K562 (cell line): ENCODE measurements at regions not wholly inside any gene's neighbourhood (a gene's known extent, or its start where the extent isn't known, plus 50 kb on each side); places are given as distances from the start of the nearest gene placed in this dataset.

Experiments
- ATAC-seq: fragments of 200-7000 bp; cut with Tn5 transposase; 3 replicates; pipeline ENCODE4 v1.9.1; 2020; ENCODE audit warnings: moderate library complexity
- BruUV-seq: library from RNA; stranded (reverse); fragments of 400-500 nt; replicated peaks from 2 replicates; lab custom pipeline; 2021; lab: Mats Ljungman, UMichigan
- CTCF ChIA-PET: fragments of 300-600 bp; formaldehyde crosslinking; extraction: SDS; loops from one replicate; lab custom pipeline; 2021; ENCODE audit warnings: low intra/inter-chr PET ratio; lab: Yijun Ruan, JAX
- POLR2A ChIA-PET: fragments of 300-600, 350-650 bp; sonication (Branson Sonifier 250); formaldehyde crosslinking; extraction: SDS; loops from one replicate; lab custom pipeline; 2021; ENCODE audit warnings: antibody characterized with exemption, inconsistent platforms; lab: Yijun Ruan, JAX
- DNase-seq, 4 experiments: peaks; one replicate each; pipeline versions ENCODE4 v3.0.0 to v3.0.0-alpha.2; 2011 to 2018; ENCODE audit warnings: low spot score in 3 of 4, mixed read lengths in 3 of 4; ENCODE audit errors: extremely low read depth in 1 of 4
- FAIRE-seq: peaks from 2 replicates; lab custom pipeline; 2011; peaks lifted over from hg19 to GRCh38; lab: Jason Lieb, UNC
- H2AFZ ChIP-seq: 2 replicates; pipeline ENCODE4 v1.6.0; 2011; ENCODE audit warnings: low read depth, low read length, control low read depth, inconsistent platforms
- H3K27ac ChIP-seq: fragments of 200-600 bp; 3 replicates; pipeline ENCODE4 v1.8.0; 2011; ENCODE audit warnings: low read depth, mild to moderate bottlenecking, control low read depth, inconsistent platforms, low read length, moderate library complexity, mixed read lengths; ENCODE audit errors: extremely low read depth
- H3K27me3 ChIP-seq, 2 experiments: fragments of 300-600 bp in 1 of 2; 2 replicates in 1 of 2; 3 replicates in 1 of 2; pipeline versions ENCODE4 v1.6.0 to v1.8.0; 2011; ENCODE audit warnings: inconsistent platforms in 2 of 2, low read length in 2 of 2, mild to moderate bottlenecking in 1 of 2, mixed read lengths in 1 of 2, moderate library complexity in 1 of 2; ENCODE audit not compliant: control insufficient read depth in 2 of 2, insufficient read depth in 2 of 2
- H3K36me3 ChIP-seq: fragments of 300-600 bp; 3 replicates; pipeline ENCODE4 v1.8.0; 2011; ENCODE audit warnings: mild to moderate bottlenecking, low read length, inconsistent platforms; ENCODE audit not compliant: control insufficient read depth, insufficient read depth
- H3K4me1 ChIP-seq, 2 experiments: fragments of 200-600 bp in 1 of 2; replicated peaks in 1 of 2; 2 replicates in 1 of 2; 3 replicates in 1 of 2; pipeline versions ENCODE4 v1.5.1 to v1.8.0; 2011; ENCODE audit warnings: inconsistent platforms in 2 of 2, low read length in 2 of 2, mild to moderate bottlenecking in 1 of 2, mixed read lengths in 1 of 2, moderate library complexity in 1 of 2; ENCODE audit not compliant: control insufficient read depth in 2 of 2, insufficient read depth in 2 of 2
- H3K4me2 ChIP-seq: 2 replicates; pipeline ENCODE4 v1.6.1; 2011; ENCODE audit warnings: low read length, control low read depth, inconsistent platforms, mixed read lengths; ENCODE audit not compliant: insufficient read depth
- H3K4me3 ChIP-seq: fragments of 200-600 bp; sonication (generic), shearing (Covaris generic); 2 replicates; pipeline ENCODE4 v1.5.1; 2016; ENCODE audit warnings: control low read depth, inconsistent platforms
- H3K79me2 ChIP-seq: fragments of 200-600 bp; 3 replicates; pipeline ENCODE4 v1.8.0; 2011; ENCODE audit warnings: low read length, inconsistent platforms; ENCODE audit not compliant: control insufficient read depth, insufficient read depth
- H3K9ac ChIP-seq, 2 experiments: 2 replicates each; pipeline versions ENCODE4 v1.6.0 to v1.6.1; 2011; ENCODE audit warnings: low read depth in 2 of 2, low read length in 2 of 2, control low read depth in 1 of 2, inconsistent platforms in 1 of 2, mild to moderate bottlenecking in 1 of 2, mixed read lengths in 1 of 2; ENCODE audit not compliant: insufficient read depth in 1 of 2
- H3K9me1 ChIP-seq: one replicate; pipeline ENCODE4 v1.6.0; 2011; ENCODE audit warnings: inconsistent platforms, mild to moderate bottlenecking, low read length, moderate library complexity; ENCODE audit not compliant: control insufficient read depth, insufficient read depth
- H3K9me3 ChIP-seq: replicated peaks from 2 replicates; pipeline ENCODE4 v1.5.1; 2011; ENCODE audit warnings: low read depth, low read length, inconsistent platforms; ENCODE audit not compliant: control insufficient read depth, insufficient read depth
- H4K20me1 ChIP-seq: replicated peaks from 2 replicates; pipeline ENCODE4 v1.6.1; 2011; ENCODE audit warnings: low read length, inconsistent platforms, mixed read lengths; ENCODE audit not compliant: control insufficient read depth, insufficient read depth
- CTCF ChIP-seq, 3 experiments: IDR thresholded peaks in 2 of 3; conservative IDR thresholded peaks in 1 of 3; 2 replicates each; pipeline ENCODE4 v1.5.1; 2011 to 2012; ENCODE audit warnings: low read length in 3 of 3, mild to moderate bottlenecking in 3 of 3, control low read depth in 2 of 3, improper control_type of control experiment in 1 of 3, inconsistent platforms in 1 of 3, low read depth in 1 of 3, mixed read lengths in 1 of 3, moderate library complexity in 1 of 3; ENCODE audit not compliant: insufficient read depth in 2 of 3
- NKRF ChIP-seq: fragments of 450-650 bp; IDR thresholded peaks from 2 replicates; pipeline ENCODE4 v1.6.1; 2016; ENCODE audit warnings: borderline replicate concordance
- RBBP5 ChIP-seq: fragments of 200-600 bp; sonication (generic); IDR thresholded peaks from 2 replicates; pipeline ENCODE4 v1.6.1; 2012; ENCODE audit warnings: borderline replicate concordance, mild to moderate bottlenecking, low read length, control low read depth, inconsistent platforms; ENCODE audit not compliant: insufficient read depth, poor library complexity, severe bottlenecking
- RREB1 ChIP-seq: fragments of 250-450 bp; sonication (Bioruptor Pico); IDR thresholded peaks from 2 replicates; pipeline ENCODE4 v1.4.0; 2020
- TSC22D4 ChIP-seq: fragments of 450-650 bp; IDR thresholded peaks from 2 replicates; pipeline ENCODE4 v1.6.1; 2016; ENCODE audit warnings: missing genetic modification characterization, missing biosample characterization, control low read depth
- ZNF146 ChIP-seq: IDR thresholded peaks from one replicate; pipeline ENCODE4 v1.6.1; 2018; ENCODE audit warnings: missing compliant biosample characterization; ENCODE audit not compliant: unreplicated experiment
- ZNF3 ChIP-seq: fragments of 250-450 bp; sonication (Bioruptor Pico); IDR thresholded peaks from 2 replicates; pipeline ENCODE4 v1.5.0; 2021; ENCODE audit warnings: mild to moderate bottlenecking, moderate library complexity
- WGBS: fragments of 100-300 bp; shearing (Covaris generic); methylation state at CpG from one replicate; pipeline ENCODE4 v1.1.6; 2016; ENCODE audit warnings: low coverage, mixed read lengths; ENCODE audit not compliant: insufficient coverage; ENCODE audit errors: missing lambda C conversion rate; 5-methylcytosine and 5-hydroxymethylcytosine counted together
- in situ Hi-C: fragments of 300-500 bp; cut with MboI; formaldehyde crosslinking; loops from 4 replicates; pipeline ENCODE4 v1.15.0; 2018; ENCODE audit warnings: inconsistent platforms, mixed read lengths
- intact Hi-C: fragments of 100-400 bp; cut with micrococcal nuclease; formaldehyde crosslinking; loops from 2 replicates; pipeline ENCODE4 v1.14.2; 2022

GRCh38 chr11:36818410-36818809 lies 220.4 kb upstream of the RAG2 start:
- peak in 2 of 4 experiments; percentile 11 to 13 for DNase-seq
- Histone ChIP-seq H3K9me1 (no peaks in the 10 kb centered on the region), H3K36me3 (no peaks in the 10 kb centered on the region), H3K4me3 (no peak overlapping the region), H3K27me3 (no peaks in the 10 kb centered on the region), H3K4me2 (no peak overlapping the region), H4K20me1 (no peaks in the 10 kb centered on the region), H3K4me1 (no peaks in the 10 kb centered on the region), H3K27ac (no peak overlapping the region), H2AFZ (no peak overlapping the region), H3K9me3 (no peaks in the 10 kb centered on the region), H3K79me2 (no peaks in the 10 kb centered on the region), H3K9ac (no peak overlapping the region)
- 0% methylated on average over 2 of the region's 2 CpGs for WGBS
- POLR2A ChIA-PET = no interaction called here
- CTCF ChIA-PET = interaction anchor here (0.6 kb wide), 1 partner anchor 1729 kb away, joined by 3 read pairs; no protein-coding TSS in a partner anchor
- TF ChIP-seq CTCF (IDR thresholded peaks at IDR 0.05 in 2 of 3, conservative IDR thresholded peaks at IDR 0.05 in 1 of 3; ENCODE audit: insufficient read depth in 2 of 3, low read depth in 1 of 3, low read length in 3 of 3) (peak in 2 of 3 experiments; percentile 20 to 42; a peak in 2 of 6 replicates), RBBP5 (no peak), NKRF (no peak), TSC22D4 (tag) (no peak), RREB1 (no peak), ZNF3 (CRISPR knock-in tag) (no peak), ZNF146 (CRISPR knock-in tag) (no peak)
- BruUV-seq = no TSS peak
- in situ Hi-C loops (no loop called here), intact Hi-C loops (no loop called here)
- no peak for FAIRE-seq
- no peak for ATAC-seq
